ENCODE measurements at regions not wholly inside any gene's neighbourhood (a gene's known extent, or its start where the extent isn't known, plus 50 kb on each side); places are given as distances from the start of the nearest gene placed in this dataset.

GRCh38 chr3:13728487-13728886 lies 151.4 kb downstream of the WNT7A start:
- H3K9ac ChIP-seq (ENCODE audit: insufficient read depth in 1 of 2, low read length in 2 of 2) = no peak overlapping the region
- TF ChIP-seq CTCF (IDR thresholded peaks at IDR 0.05; ENCODE audit: control extremely low read depth, extremely low read depth) = no peak
- no peaks in the 10 kb centered on the region for H3K36me3 ChIP-seq (ENCODE audit: control insufficient read depth in 4 of 4, insufficient read depth in 4 of 4, low read length in 4 of 4)
- peaks cover 0 to 6% (median 1%) of the 10 kb centered on the region in 4 donors for H3K9me3 ChIP-seq (ENCODE audit: control insufficient read depth in 4 of 4, insufficient read depth in 3 of 4, low read length in 3 of 4)
- no peak overlapping the region for H3K27ac ChIP-seq (ENCODE audit: low read depth in 1 of 2, low read length in 1 of 2)
- DNase-seq (no peak), ATAC-seq (ENCODE audit: insufficient read depth, low FRiP score) (no peak)
- no peaks in the 10 kb centered on the region for H3K4me1 ChIP-seq (ENCODE audit: control insufficient read depth in 5 of 5, insufficient read depth in 5 of 5, low read length in 5 of 5)
- 63 to 78% methylated on average over 2 of the region's 2 CpGs for WGBS, 2 donors
- no peak overlapping the region for H3K4me3 ChIP-seq
- H3K27me3 ChIP-seq (ENCODE audit: control insufficient read depth in 3 of 3, insufficient read depth in 3 of 3, low read length in 2 of 3) = no peaks in the 10 kb centered on the region

GRCh38 chr3:13727890-13728289 lies 152.0 kb downstream of the WNT7A start:
- Histone ChIP-seq H3K4me1 (ENCODE audit: control insufficient read depth in 5 of 5, insufficient read depth in 5 of 5, low read length in 5 of 5) (no peaks in the 10 kb centered on the region), H3K9me3 (ENCODE audit: control insufficient read depth in 4 of 4, insufficient read depth in 3 of 4, low read length in 3 of 4) (peaks cover 0 to 6% (median 2%) of the 10 kb centered on the region in 4 donors), H3K27ac (ENCODE audit: low read depth in 1 of 2, low read length in 1 of 2) (no peak overlapping the region), H3K4me3 (no peak overlapping the region), H3K9ac (ENCODE audit: insufficient read depth in 1 of 2, low read length in 2 of 2) (no peak overlapping the region), H3K27me3 (ENCODE audit: control insufficient read depth in 3 of 3, insufficient read depth in 3 of 3, low read length in 2 of 3) (no peaks in the 10 kb centered on the region), H3K36me3 (ENCODE audit: control insufficient read depth in 4 of 4, insufficient read depth in 4 of 4, low read length in 4 of 4) (no peaks in the 10 kb centered on the region)
- WGBS, 2 donors = 83 to 89% methylated on average over 8 of the region's 8 CpGs
- DNase-seq = no peak
- no peak for TF ChIP-seq CTCF (IDR thresholded peaks at IDR 0.05; ENCODE audit: control extremely low read depth, extremely low read depth)
- no peak for ATAC-seq (ENCODE audit: insufficient read depth, low FRiP score)

GRCh38 chr3:13723676-13724207 lies 156.1 kb downstream of the WNT7A start:
- H3K9ac ChIP-seq (ENCODE audit: insufficient read depth in 1 of 2, low read length in 2 of 2) = no peak overlapping the region
- peaks cover 0 to 8% (median 2%) of the 10 kb centered on the region in 4 donors for H3K9me3 ChIP-seq (ENCODE audit: control insufficient read depth in 4 of 4, insufficient read depth in 3 of 4, low read length in 3 of 4)
- no peak overlapping the region for H3K4me3 ChIP-seq
- H3K4me1 ChIP-seq (ENCODE audit: control insufficient read depth in 5 of 5, insufficient read depth in 5 of 5, low read length in 5 of 5) = no peaks in the 10 kb centered on the region
- no peaks in the 10 kb centered on the region for H3K27me3 ChIP-seq (ENCODE audit: control insufficient read depth in 3 of 3, insufficient read depth in 3 of 3, low read length in 2 of 3)
- DNase-seq (no peak), ATAC-seq (ENCODE audit: insufficient read depth, low FRiP score) (no peak)
- H3K27ac ChIP-seq (ENCODE audit: low read depth in 1 of 2, low read length in 1 of 2) = no peak overlapping the region
- 91% methylated on average over 4 of the region's 4 CpGs for WGBS, 2 donors
- no peaks in the 10 kb centered on the region for H3K36me3 ChIP-seq (ENCODE audit: control insufficient read depth in 4 of 4, insufficient read depth in 4 of 4, low read length in 4 of 4)
- TF ChIP-seq CTCF (IDR thresholded peaks at IDR 0.05; ENCODE audit: control extremely low read depth, extremely low read depth) = no peak

GRCh38 chr3:13722178-13722577 lies 157.7 kb downstream of the WNT7A start:
- no peak overlapping the region for H3K9ac ChIP-seq (ENCODE audit: insufficient read depth in 1 of 2, low read length in 2 of 2)
- TF ChIP-seq CTCF (IDR thresholded peaks at IDR 0.05; ENCODE audit: control extremely low read depth, extremely low read depth) = no peak
- no peak overlapping the region for H3K27ac ChIP-seq (ENCODE audit: low read depth in 1 of 2, low read length in 1 of 2)
- H3K4me1 ChIP-seq (ENCODE audit: control insufficient read depth in 5 of 5, insufficient read depth in 5 of 5, low read length in 5 of 5) = no peaks in the 10 kb centered on the region
- no peaks in the 10 kb centered on the region for H3K36me3 ChIP-seq (ENCODE audit: control insufficient read depth in 4 of 4, insufficient read depth in 4 of 4, low read length in 4 of 4)
- peaks cover 0 to 6% (median 2%) of the 10 kb centered on the region in 4 donors for H3K9me3 ChIP-seq (ENCODE audit: control insufficient read depth in 4 of 4, insufficient read depth in 3 of 4, low read length in 3 of 4)
- no peak overlapping the region for H3K4me3 ChIP-seq
- DNase-seq (no peak), ATAC-seq (ENCODE audit: insufficient read depth, low FRiP score) (no peak)
- no peaks in the 10 kb centered on the region for H3K27me3 ChIP-seq (ENCODE audit: control insufficient read depth in 3 of 3, insufficient read depth in 3 of 3, low read length in 2 of 3)
